RWPE2 (cell line): ENCODE measurements at regions not wholly inside any gene's neighbourhood (a gene's known extent, or its start where the extent isn't known, plus 50 kb on each side); places are given as distances from the start of the nearest gene placed in this dataset.
A peak's percentile ranks its signal among the peaks of the same experiment; 100 is the strongest.
"Not testable (repeated sequence)": the region's sequence is repeated elsewhere in the genome, so short reads cannot be mapped to it uniquely, and the experiment has no call there.

Experiments used
- ATAC-seq: fragments of 200-7000 bp; cut with Tn5 transposase; 3 replicates; pipeline ENCODE4 v1.9.1; 2021; ENCODE audit warnings: low read depth
- DNase-seq: peaks from one replicate; pipeline ENCODE4 v3.0.0-alpha.2; 2020; ENCODE audit warnings: low spot score
- H3K27ac ChIP-seq: fragments of 450-650 bp; 2 replicates; pipeline ENCODE4 v1.5.1; 2017; ENCODE audit warnings: mild to moderate bottlenecking; ENCODE audit not compliant: poor library complexity, severe bottlenecking
- H3K27me3 ChIP-seq: fragments of 250-450 bp; sonication (Bioruptor Pico); 2 replicates; pipeline ENCODE4 v1.5.1; 2021; ENCODE audit warnings: mild to moderate bottlenecking, moderate library complexity; ENCODE audit not compliant: insufficient read depth, poor library complexity, severe bottlenecking
- H3K36me3 ChIP-seq: fragments of 250-450 bp; sonication (Bioruptor Pico); 2 replicates; pipeline ENCODE4 v1.5.1; 2020; ENCODE audit warnings: low read depth, mild to moderate bottlenecking, moderate library complexity
- H3K4me1 ChIP-seq: fragments of 250-450 bp; sonication (Bioruptor Pico); 2 replicates; pipeline ENCODE4 v1.5.1; 2021; ENCODE audit warnings: mild to moderate bottlenecking, moderate library complexity; ENCODE audit not compliant: insufficient read depth, poor library complexity, severe bottlenecking
- H3K4me3 ChIP-seq: fragments of 250-450 bp; sonication (Bioruptor Pico); 2 replicates; pipeline ENCODE4 v1.5.1; 2021; ENCODE audit warnings: mild to moderate bottlenecking, moderate library complexity; ENCODE audit not compliant: severe bottlenecking
- H3K9me3 ChIP-seq: fragments of 250-450 bp; sonication (Bioruptor Pico); 2 replicates; pipeline ENCODE4 v1.5.1; 2021; ENCODE audit warnings: mild to moderate bottlenecking, moderate library complexity; ENCODE audit not compliant: severe bottlenecking
- TF ChIP-seq, protein P1 (sequence below): fragments of 450-650 bp; IDR thresholded peaks from one replicate; pipeline ENCODE4 v1.5.1; 2017; ENCODE audit warnings: mild to moderate bottlenecking, moderate library complexity; ENCODE audit not compliant: poor library complexity, severe bottlenecking

DNA sequence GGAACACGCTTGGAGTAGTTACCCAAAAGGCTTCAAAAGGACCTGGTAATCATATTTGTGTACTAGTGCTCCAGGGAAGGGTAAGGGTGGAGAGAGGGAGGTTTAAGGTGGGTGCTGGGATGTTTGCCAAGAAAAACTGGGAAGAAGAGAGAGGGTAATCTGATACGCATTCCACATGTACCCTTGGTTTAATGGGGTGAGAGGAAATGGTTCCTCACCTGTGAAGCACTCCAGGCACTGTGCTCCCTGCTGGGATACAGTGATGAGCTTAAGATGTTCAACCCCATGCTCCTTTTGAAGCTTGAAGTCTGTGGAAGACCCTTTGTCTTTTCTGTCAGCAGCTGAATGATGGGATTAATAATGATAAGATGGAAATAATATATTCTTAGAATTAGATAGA is 98.4 kb downstream of the COX7C start:
- no peak for DNase-seq
- Histone ChIP-seq H3K4me1 (no peaks in the 10 kb centered on the region), H3K27me3 (peaks cover 18% of the 10 kb centered on the region), H3K4me3 (no peak overlapping the region), H3K9me3 (no peaks in the 10 kb centered on the region), H3K27ac (no peak overlapping the region), H3K36me3 (no peaks in the 10 kb centered on the region)
- TF ChIP-seq, protein P1, sequence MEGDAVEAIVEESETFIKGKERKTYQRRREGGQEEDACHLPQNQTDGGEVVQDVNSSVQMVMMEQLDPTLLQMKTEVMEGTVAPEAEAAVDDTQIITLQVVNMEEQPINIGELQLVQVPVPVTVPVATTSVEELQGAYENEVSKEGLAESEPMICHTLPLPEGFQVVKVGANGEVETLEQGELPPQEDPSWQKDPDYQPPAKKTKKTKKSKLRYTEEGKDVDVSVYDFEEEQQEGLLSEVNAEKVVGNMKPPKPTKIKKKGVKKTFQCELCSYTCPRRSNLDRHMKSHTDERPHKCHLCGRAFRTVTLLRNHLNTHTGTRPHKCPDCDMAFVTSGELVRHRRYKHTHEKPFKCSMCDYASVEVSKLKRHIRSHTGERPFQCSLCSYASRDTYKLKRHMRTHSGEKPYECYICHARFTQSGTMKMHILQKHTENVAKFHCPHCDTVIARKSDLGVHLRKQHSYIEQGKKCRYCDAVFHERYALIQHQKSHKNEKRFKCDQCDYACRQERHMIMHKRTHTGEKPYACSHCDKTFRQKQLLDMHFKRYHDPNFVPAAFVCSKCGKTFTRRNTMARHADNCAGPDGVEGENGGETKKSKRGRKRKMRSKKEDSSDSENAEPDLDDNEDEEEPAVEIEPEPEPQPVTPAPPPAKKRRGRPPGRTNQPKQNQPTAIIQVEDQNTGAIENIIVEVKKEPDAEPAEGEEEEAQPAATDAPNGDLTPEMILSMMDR: no peak
- no peak for ATAC-seq

GRCh38 chr5:86731319-86732117 is 113.8 kb downstream of the COX7C start:
- not testable (repeated sequence) for DNase-seq, H3K27ac ChIP-seq, H3K36me3 ChIP-seq, H3K9me3 ChIP-seq, ATAC-seq, H3K27me3 ChIP-seq, H3K4me1 ChIP-seq, H3K4me3 ChIP-seq

DNA sequence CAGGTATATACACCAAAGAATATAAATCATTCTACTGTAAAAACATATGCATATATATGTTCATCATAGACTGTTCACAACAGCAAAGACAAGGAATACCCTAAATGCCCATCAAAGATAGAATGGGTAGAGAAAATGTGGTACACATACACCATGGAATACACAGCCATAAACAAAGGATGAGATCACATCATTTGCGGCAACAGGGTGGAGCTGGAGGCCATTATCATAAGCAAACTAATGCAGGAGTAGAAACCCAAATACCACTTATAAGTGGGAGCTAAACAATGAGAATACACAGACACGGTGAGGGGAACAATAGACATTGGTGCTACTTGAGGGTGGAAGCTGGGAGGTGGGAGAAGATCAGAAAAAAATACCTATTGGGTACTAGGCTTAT is 117.6 kb downstream of the COX7C start:
- H3K27ac ChIP-seq: no peak overlapping the region
- H3K9me3 ChIP-seq: no peaks in the 10 kb centered on the region
- no peak overlapping the region for H3K4me3 ChIP-seq
- no peaks in the 10 kb centered on the region for H3K36me3 ChIP-seq
- TF ChIP-seq, protein P1: no peak
- no peaks in the 10 kb centered on the region for H3K4me1 ChIP-seq
- H3K27me3 ChIP-seq: no peaks in the 10 kb centered on the region
- ATAC-seq (no peak), DNase-seq (no peak)

DNA sequence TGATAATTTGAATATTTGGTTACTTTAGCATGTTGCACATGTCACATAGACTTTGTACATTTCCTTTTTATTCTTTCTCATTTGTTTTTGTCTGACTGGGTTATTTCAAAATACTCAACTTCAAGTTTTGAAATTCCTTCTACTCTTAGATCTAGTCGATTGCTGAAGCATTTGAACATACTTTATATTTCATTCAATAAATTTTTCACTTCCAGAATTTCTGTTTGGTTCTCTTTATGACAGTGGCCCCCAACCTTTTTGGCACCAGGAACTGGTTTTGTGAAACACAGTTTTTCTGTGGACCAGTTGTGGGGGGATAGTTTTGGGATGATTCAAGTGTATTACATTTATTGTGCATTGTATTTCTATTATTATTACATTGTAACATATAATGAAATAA is 119.8 kb downstream of the COX7C start:
- H3K9me3 ChIP-seq: no peaks in the 10 kb centered on the region
- H3K27me3 ChIP-seq: no peaks in the 10 kb centered on the region
- H3K36me3 ChIP-seq: no peaks in the 10 kb centered on the region
- no peak overlapping the region for H3K27ac ChIP-seq
- no peaks in the 10 kb centered on the region for H3K4me1 ChIP-seq
- DNase-seq: no peak
- H3K4me3 ChIP-seq: no peak overlapping the region
- ATAC-seq: no peak
- TF ChIP-seq, protein P1: no peak

DNA sequence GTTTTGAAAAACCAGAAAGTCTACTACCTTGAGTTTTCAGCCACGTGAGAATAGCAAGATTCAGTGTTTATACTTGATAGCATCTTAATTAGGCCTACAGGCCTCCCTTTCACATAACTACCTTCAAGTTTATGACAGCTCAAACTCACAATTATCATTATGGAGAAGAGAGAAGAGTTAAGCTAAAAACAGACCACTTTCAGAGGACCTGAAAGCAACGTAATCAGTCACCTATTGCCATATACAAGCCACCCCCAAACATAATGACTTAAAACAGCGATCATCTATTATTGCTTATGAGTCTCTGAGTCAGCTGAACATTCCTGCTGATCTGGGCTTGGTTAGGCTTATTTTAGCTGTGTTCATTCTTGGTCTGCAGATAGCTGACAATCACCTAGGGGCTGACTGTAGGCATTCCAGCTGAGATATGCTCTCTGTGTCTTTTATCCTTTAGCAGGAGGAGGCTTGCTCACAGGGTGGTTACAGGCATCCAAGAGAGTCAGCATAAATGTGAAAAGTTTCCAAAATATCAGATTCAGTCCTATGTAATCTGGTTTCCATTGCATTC is 130.9 kb downstream of the COX7C start:
- Histone ChIP-seq H3K4me1 (no peaks in the 10 kb centered on the region), H3K27ac (no peak overlapping the region), H3K9me3 (no peaks in the 10 kb centered on the region), H3K27me3 (no peaks in the 10 kb centered on the region), H3K36me3 (no peaks in the 10 kb centered on the region), H3K4me3 (no peak overlapping the region)
- TF ChIP-seq, protein P1: no peak
- DNase-seq (no peak), ATAC-seq (peak; percentile 31; the same call in 1 of the 3 replicates)
